ENCODE measurements at regions not wholly inside any gene's neighbourhood (a gene's known extent, or its start where the extent isn't known, plus 50 kb on each side); places are given as distances from the start of the nearest gene placed in this dataset.

DNA sequence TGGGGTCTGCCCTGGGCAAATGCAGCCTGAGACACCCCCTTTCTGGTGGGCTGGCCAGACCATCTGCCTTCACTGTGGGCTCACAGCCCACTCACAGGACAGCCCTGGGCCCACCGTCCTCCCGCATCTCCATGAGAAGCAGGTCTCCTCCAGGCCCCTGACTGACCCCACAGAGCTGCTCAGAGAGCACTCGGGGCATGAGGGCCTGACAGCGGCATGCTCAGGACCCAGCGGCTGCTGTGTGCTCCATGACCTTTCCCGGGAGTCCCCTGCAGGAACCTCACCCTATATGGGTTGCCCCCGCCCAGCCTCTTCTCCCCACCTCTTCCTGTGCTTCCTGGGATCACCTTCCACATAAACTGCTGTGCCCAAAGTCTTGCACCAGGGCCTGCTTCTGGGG is 162.4 kb upstream of the CST7 start:
- H3K4me1 ChIP-seq (ENCODE audit: control insufficient read depth, insufficient read depth, low read length), result 0 out of 2 replicates have a peak, but pooled peaks cover 3% of the 10 kb centered on the region
- no peak overlapping the region for H3K27ac ChIP-seq (ENCODE audit: low read depth, low read length)
- H3K9ac ChIP-seq (ENCODE audit: low read length), result no peak overlapping the region
- no peaks in the 10 kb centered on the region for H3K9me3 ChIP-seq (ENCODE audit: control insufficient read depth, insufficient read depth, low read depth, low read length)
- H3K27me3 ChIP-seq (ENCODE audit: control insufficient read depth, insufficient read depth, low read length), result no peaks in the 10 kb centered on the region
- no peak overlapping the region for H3K4me3 ChIP-seq (ENCODE audit: low read depth, low read length)
- no peaks in the 10 kb centered on the region for H3K36me3 ChIP-seq (ENCODE audit: control insufficient read depth, insufficient read depth, low read length)

DNA sequence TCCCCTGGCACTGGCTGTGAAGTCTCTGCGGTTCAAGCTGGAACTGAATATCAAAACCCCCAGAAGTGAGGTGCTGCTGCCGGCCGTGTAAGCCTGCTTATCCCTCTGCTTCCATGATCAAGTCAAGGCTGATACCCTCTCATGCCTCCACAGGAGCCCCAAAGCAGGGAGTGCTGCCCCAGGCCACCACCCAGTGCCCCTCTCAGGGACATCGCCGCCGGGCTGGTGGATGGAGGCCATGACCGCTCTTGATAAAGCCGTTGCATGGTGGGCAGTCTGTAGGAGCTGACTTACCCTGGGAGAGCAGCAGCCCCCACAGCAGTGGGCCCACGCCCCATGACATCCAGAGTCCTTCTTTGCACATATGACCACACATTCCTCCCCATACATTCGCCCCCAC is 162.0 kb upstream of the CST7 start:
- 0 out of 2 replicates have a peak, but pooled peaks cover 3% of the 10 kb centered on the region for H3K4me1 ChIP-seq (ENCODE audit: control insufficient read depth, insufficient read depth, low read length)

GRCh38 chr20:24787621-24788020 is 161.4 kb upstream of the CST7 start:
- no peak overlapping the region for H3K4me3 ChIP-seq (ENCODE audit: low read depth, low read length)
- no peaks in the 10 kb centered on the region for H3K36me3 ChIP-seq (ENCODE audit: control insufficient read depth, insufficient read depth, low read length)
- no peaks in the 10 kb centered on the region for H3K27me3 ChIP-seq (ENCODE audit: control insufficient read depth, insufficient read depth, low read length)
- no peak overlapping the region for H3K9ac ChIP-seq (ENCODE audit: low read length)
- 0 out of 2 replicates have a peak, but pooled peaks cover 3% of the 10 kb centered on the region for H3K4me1 ChIP-seq (ENCODE audit: control insufficient read depth, insufficient read depth, low read length)
- H3K27ac ChIP-seq (ENCODE audit: low read depth, low read length), result no peak overlapping the region
- H3K9me3 ChIP-seq (ENCODE audit: control insufficient read depth, insufficient read depth, low read depth, low read length), result no peaks in the 10 kb centered on the region

More for the DNA sequence above, 162.0 kb upstream of the CST7 start:
- H3K9ac ChIP-seq (ENCODE audit: low read length), result no peak overlapping the region
- H3K27ac ChIP-seq (ENCODE audit: low read depth, low read length), result no peak overlapping the region
- no peak overlapping the region for H3K4me3 ChIP-seq (ENCODE audit: low read depth, low read length)
- no peaks in the 10 kb centered on the region for H3K36me3 ChIP-seq (ENCODE audit: control insufficient read depth, insufficient read depth, low read length)
- no peaks in the 10 kb centered on the region for H3K9me3 ChIP-seq (ENCODE audit: control insufficient read depth, insufficient read depth, low read depth, low read length)
- H3K27me3 ChIP-seq (ENCODE audit: control insufficient read depth, insufficient read depth, low read length), result no peaks in the 10 kb centered on the region

DNA sequence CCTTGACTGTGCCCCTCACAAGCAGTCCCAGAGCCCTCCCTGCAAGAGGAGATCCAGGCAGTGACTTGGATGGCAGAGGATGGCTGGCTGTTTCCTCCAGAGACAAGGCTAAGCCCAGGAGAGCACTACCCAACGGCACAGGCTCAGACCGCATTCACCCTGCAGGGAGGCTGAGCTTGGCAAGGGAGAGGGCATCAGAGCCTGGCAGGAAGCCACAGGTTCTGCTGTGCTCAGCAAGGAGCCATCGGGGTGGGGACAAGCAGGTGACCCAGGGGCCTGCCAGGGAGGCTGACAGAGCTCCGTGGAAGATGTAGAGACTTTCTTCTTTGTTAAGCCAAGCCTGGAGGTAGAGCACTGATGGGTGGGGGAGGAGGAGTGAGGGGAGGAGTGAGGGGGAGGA is 159.2 kb upstream of the CST7 start:
- H3K27ac ChIP-seq (ENCODE audit: low read depth, low read length), result no peak overlapping the region
- H3K4me3 ChIP-seq (ENCODE audit: low read depth, low read length), result no peak overlapping the region
- 0 out of 2 replicates have a peak, but pooled peaks cover 3% of the 10 kb centered on the region for H3K4me1 ChIP-seq (ENCODE audit: control insufficient read depth, insufficient read depth, low read length)
- H3K27me3 ChIP-seq (ENCODE audit: control insufficient read depth, insufficient read depth, low read length), result no peaks in the 10 kb centered on the region; the same call in 1 of the 2 replicates
- H3K9me3 ChIP-seq (ENCODE audit: control insufficient read depth, insufficient read depth, low read depth, low read length), result no peaks in the 10 kb centered on the region
- H3K36me3 ChIP-seq (ENCODE audit: control insufficient read depth, insufficient read depth, low read length), result no peaks in the 10 kb centered on the region
- H3K9ac ChIP-seq (ENCODE audit: low read length), result no peak overlapping the region

DNA sequence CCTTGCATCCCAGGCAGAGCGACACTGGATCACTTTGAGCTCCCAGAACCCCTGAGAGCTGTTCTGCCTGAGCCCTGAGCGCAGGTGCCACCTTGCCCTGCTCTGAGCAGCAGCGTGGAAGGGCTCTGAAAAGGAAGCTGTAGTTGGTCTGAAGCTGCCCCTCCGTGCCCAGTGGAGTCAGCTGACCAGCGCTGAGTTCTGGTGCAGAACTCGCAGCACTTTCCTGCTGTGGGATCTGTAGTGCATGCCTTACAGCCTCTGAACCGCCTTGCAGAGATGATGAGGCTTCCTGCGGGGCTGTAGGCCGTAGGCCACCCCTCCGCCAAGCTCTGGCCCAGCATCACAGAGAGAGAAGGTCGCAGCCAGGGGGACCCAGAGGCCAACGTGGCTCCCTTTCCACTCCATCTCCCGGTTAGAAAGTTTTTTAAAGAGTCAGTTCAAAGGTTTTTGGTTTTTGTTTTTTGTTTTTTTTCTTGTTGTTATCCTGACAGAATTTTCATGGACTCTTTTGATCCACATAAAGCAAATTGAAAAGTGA is 158.3 kb upstream of the CST7 start:
- no peak overlapping the region for H3K4me3 ChIP-seq (ENCODE audit: low read depth, low read length)
- 0 out of 2 replicates have a peak, but pooled peaks cover 3% of the 10 kb centered on the region for H3K4me1 ChIP-seq (ENCODE audit: control insufficient read depth, insufficient read depth, low read length)
- no peaks in the 10 kb centered on the region for H3K9me3 ChIP-seq (ENCODE audit: control insufficient read depth, insufficient read depth, low read depth, low read length)
- no peak overlapping the region for H3K9ac ChIP-seq (ENCODE audit: low read length)
- no peaks in the 10 kb centered on the region for H3K36me3 ChIP-seq (ENCODE audit: control insufficient read depth, insufficient read depth, low read length)
- H3K27me3 ChIP-seq (ENCODE audit: control insufficient read depth, insufficient read depth, low read length), result no peaks in the 10 kb centered on the region; the same call in 1 of the 2 replicates
- no peak overlapping the region for H3K27ac ChIP-seq (ENCODE audit: low read depth, low read length)

DNA sequence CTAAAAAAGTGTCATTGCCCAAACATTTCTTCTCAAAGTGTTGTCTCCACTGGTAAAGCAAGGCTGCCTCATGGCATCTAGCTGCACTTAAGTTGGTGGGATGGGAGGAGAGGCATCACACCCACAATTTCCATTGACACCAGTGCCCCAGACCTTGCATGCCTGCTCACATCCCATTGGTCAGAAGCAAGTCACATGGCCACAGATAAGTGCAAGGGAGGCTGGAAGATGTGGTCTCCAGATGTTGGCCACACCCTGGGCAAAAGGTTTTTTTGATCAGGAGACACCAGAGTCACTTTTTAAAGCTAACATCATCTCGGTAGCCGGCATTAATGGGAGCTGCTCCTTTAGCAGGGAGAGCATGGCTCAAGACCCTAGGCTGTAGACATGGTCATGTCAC is 157.1 kb upstream of the CST7 start:
- Histone ChIP-seq H3K27me3 (ENCODE audit: control insufficient read depth, insufficient read depth, low read length) (no peaks in the 10 kb centered on the region; the same call in 1 of the 2 replicates), H3K36me3 (ENCODE audit: control insufficient read depth, insufficient read depth, low read length) (no peaks in the 10 kb centered on the region), H3K27ac (ENCODE audit: low read depth, low read length) (no peak overlapping the region), H3K4me3 (ENCODE audit: low read depth, low read length) (no peak overlapping the region), H3K4me1 (ENCODE audit: control insufficient read depth, insufficient read depth, low read length) (0 out of 2 replicates have a peak, but pooled peaks cover 3% of the 10 kb centered on the region), H3K9ac (ENCODE audit: low read length) (no peak overlapping the region), H3K9me3 (ENCODE audit: control insufficient read depth, insufficient read depth, low read depth, low read length) (no peaks in the 10 kb centered on the region)

GRCh38 chr20:24792641-24793495 is 156.2 kb upstream of the CST7 start:
- no peak overlapping the region for H3K9ac ChIP-seq (ENCODE audit: low read length)
- H3K27ac ChIP-seq (ENCODE audit: low read depth, low read length), result no peak overlapping the region
- H3K36me3 ChIP-seq (ENCODE audit: control insufficient read depth, insufficient read depth, low read length), result no peaks in the 10 kb centered on the region
- H3K27me3 ChIP-seq (ENCODE audit: control insufficient read depth, insufficient read depth, low read length), result no peaks in the 10 kb centered on the region; the same call in 1 of the 2 replicates
- no peak overlapping the region for H3K4me3 ChIP-seq (ENCODE audit: low read depth, low read length)
- H3K4me1 ChIP-seq (ENCODE audit: control insufficient read depth, insufficient read depth, low read length), result 0 out of 2 replicates have a peak, but pooled peaks cover 3% of the 10 kb centered on the region
- H3K9me3 ChIP-seq (ENCODE audit: control insufficient read depth, insufficient read depth, low read depth, low read length), result no peaks in the 10 kb centered on the region

GRCh38 chr20:24795436-24795835 is 153.6 kb upstream of the CST7 start:
- no peaks in the 10 kb centered on the region for H3K36me3 ChIP-seq (ENCODE audit: control insufficient read depth, insufficient read depth, low read length)
- no peak overlapping the region for H3K9ac ChIP-seq (ENCODE audit: low read length)
- no peak overlapping the region for H3K27ac ChIP-seq (ENCODE audit: low read depth, low read length)
- no peaks in the 10 kb centered on the region; the same call in 1 of the 2 replicates for H3K27me3 ChIP-seq (ENCODE audit: control insufficient read depth, insufficient read depth, low read length)
- H3K4me1 ChIP-seq (ENCODE audit: control insufficient read depth, insufficient read depth, low read length), result no peaks in the 10 kb centered on the region
- no peaks in the 10 kb centered on the region for H3K9me3 ChIP-seq (ENCODE audit: control insufficient read depth, insufficient read depth, low read depth, low read length)
- H3K4me3 ChIP-seq (ENCODE audit: low read depth, low read length), result no peak overlapping the region

DNA sequence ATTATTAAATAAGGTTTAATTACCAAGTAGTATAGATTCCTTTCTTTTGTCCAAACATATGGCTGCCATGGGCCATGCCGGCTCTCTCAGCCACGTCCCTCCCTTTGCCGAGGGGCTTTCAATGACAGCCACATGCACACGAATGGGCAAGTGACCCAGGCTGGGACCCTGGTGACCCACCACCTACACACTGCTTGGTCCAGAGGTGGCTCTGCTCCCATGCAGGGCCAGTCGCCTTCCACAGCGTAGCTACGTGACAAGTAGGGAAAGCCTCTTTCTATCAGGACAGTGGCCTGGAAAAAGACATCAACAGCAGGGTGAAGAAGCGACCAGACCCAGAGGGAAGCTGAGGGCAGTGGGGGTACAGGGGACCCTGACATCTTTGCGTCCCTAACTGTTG is 152.8 kb upstream of the CST7 start:
- H3K4me3 ChIP-seq (ENCODE audit: low read depth, low read length), result no peak overlapping the region
- H3K27ac ChIP-seq (ENCODE audit: low read depth, low read length), result no peak overlapping the region
- no peaks in the 10 kb centered on the region for H3K36me3 ChIP-seq (ENCODE audit: control insufficient read depth, insufficient read depth, low read length)
- H3K27me3 ChIP-seq (ENCODE audit: control insufficient read depth, insufficient read depth, low read length), result no peaks in the 10 kb centered on the region; the same call in 1 of the 2 replicates
- H3K9ac ChIP-seq (ENCODE audit: low read length), result no peak overlapping the region
- H3K9me3 ChIP-seq (ENCODE audit: control insufficient read depth, insufficient read depth, low read depth, low read length), result no peaks in the 10 kb centered on the region
- no peaks in the 10 kb centered on the region for H3K4me1 ChIP-seq (ENCODE audit: control insufficient read depth, insufficient read depth, low read length)

DNA sequence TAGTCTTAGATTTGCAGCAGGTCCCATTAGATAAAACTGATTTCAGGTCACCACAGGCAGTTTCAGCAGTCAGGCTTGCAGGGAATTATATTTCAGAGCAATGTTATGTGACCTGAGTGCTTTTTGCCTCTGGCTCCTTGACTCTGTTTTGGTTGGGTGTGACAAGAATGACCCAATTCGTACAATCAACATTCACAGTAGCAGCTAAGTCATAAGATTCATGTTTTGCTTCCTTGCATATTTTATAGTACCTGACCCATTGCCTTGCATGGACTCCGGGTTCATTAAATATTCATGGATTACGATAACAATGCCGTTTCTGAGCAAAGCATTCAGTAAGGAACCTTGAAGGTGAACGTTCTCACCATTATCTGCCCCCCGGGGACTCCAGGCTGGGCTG is 152.0 kb upstream of the CST7 start:
- H3K36me3 ChIP-seq (ENCODE audit: control insufficient read depth, insufficient read depth, low read length), result no peaks in the 10 kb centered on the region
- no peak overlapping the region for H3K27ac ChIP-seq (ENCODE audit: low read depth, low read length)
- no peaks in the 10 kb centered on the region for H3K4me1 ChIP-seq (ENCODE audit: control insufficient read depth, insufficient read depth, low read length)
- no peaks in the 10 kb centered on the region for H3K9me3 ChIP-seq (ENCODE audit: control insufficient read depth, insufficient read depth, low read depth, low read length)
- no peaks in the 10 kb centered on the region; the same call in 1 of the 2 replicates for H3K27me3 ChIP-seq (ENCODE audit: control insufficient read depth, insufficient read depth, low read length)
- H3K4me3 ChIP-seq (ENCODE audit: low read depth, low read length), result no peak overlapping the region
- no peak overlapping the region for H3K9ac ChIP-seq (ENCODE audit: low read length)

Data from HUES6 (cell line).